Endothelial cell of umbilical vein (primary cell): ENCODE measurements at regions not wholly inside any gene's neighbourhood (a gene's known extent, or its start where the extent isn't known, plus 50 kb on each side); places are given as distances from the start of the nearest gene placed in this dataset.

ENCODE experiments used
- BruUV-seq: library from RNA; stranded (reverse); fragments of 400-500 nt; replicated peaks from 2 replicates; lab custom pipeline; 2021; lab: Mats Ljungman, UMichigan
- CTCF ChIA-PET: fragments of 300-600, 350-600 bp; sonication (Branson Sonifier 250); formaldehyde crosslinking; loops from one replicate; lab custom pipeline; 2021; ENCODE audit warnings: antibody characterized with exemption, inconsistent platforms; lab: Charles Lee
- POLR2A ChIA-PET: fragments of 300-600, 350-600 bp; sonication (Branson Sonifier 250); formaldehyde crosslinking; loops from one replicate; lab custom pipeline; 2021; ENCODE audit warnings: antibody characterized with exemption, inconsistent platforms; lab: Charles Lee
- DNase-seq: peaks from one replicate; pipeline ENCODE4 v3.0.0-alpha.2; 2011; ENCODE audit warnings: low read depth, low spot score
- FAIRE-seq: peaks from 2 replicates; lab custom pipeline; 2011; peaks lifted over from hg19 to GRCh38; lab: Jason Lieb, UNC
- H2AFZ ChIP-seq: 2 replicates; pipeline ENCODE4 v1.6.0; 2012; ENCODE audit warnings: low read depth, low read length, control low read depth, inconsistent platforms
- H3K27ac ChIP-seq: 2 replicates; pipeline ENCODE4 v1.5.1; 2011; ENCODE audit warnings: low read depth, mild to moderate bottlenecking, control low read depth, low read length, moderate library complexity; ENCODE audit not compliant: insufficient read depth
- H3K27me3 ChIP-seq, 2 experiments: 2 replicates each; pipeline versions ENCODE4 v1.6.0 to v1.6.1; 2011; ENCODE audit warnings: low read length in 2 of 2, mixed read lengths in 1 of 2; ENCODE audit not compliant: control insufficient read depth in 2 of 2, insufficient read depth in 2 of 2
- H3K36me3 ChIP-seq, 2 experiments: 2 replicates in 1 of 2; 3 replicates in 1 of 2; pipeline ENCODE4 v1.5.1; 2011; ENCODE audit warnings: low read length in 2 of 2, mild to moderate bottlenecking in 1 of 2, moderate library complexity in 1 of 2; ENCODE audit not compliant: control insufficient read depth in 2 of 2, insufficient read depth in 2 of 2; ENCODE audit errors: extremely low read depth in 1 of 2
- H3K4me1 ChIP-seq: 3 replicates; pipeline ENCODE4 v1.5.1; 2011; ENCODE audit warnings: mild to moderate bottlenecking, low read length; ENCODE audit not compliant: control insufficient read depth, insufficient read depth; ENCODE audit errors: extremely low read depth
- H3K4me2 ChIP-seq: 2 replicates; pipeline ENCODE4 v1.6.1; 2011; ENCODE audit warnings: low read length, control low read depth, mixed read lengths; ENCODE audit not compliant: insufficient read depth
- H3K4me3 ChIP-seq, 3 experiments: fragments of 200-600 bp in 1 of 3; sonication (generic), shearing (Covaris generic) in 1 of 3; replicated peaks in 1 of 3; 2 replicates each; pipeline ENCODE4 v1.5.1; 2011 to 2016; ENCODE audit warnings: control low read depth in 3 of 3, low read length in 3 of 3, mild to moderate bottlenecking in 2 of 3, inconsistent platforms in 1 of 3, low read depth in 1 of 3, moderate library complexity in 1 of 3; ENCODE audit not compliant: insufficient read depth in 1 of 3
- H3K79me2 ChIP-seq: 2 replicates; pipeline ENCODE4 v1.6.0; 2012; ENCODE audit warnings: low read length, inconsistent platforms; ENCODE audit not compliant: control insufficient read depth, insufficient read depth
- H3K9ac ChIP-seq: replicated peaks from 2 replicates; pipeline ENCODE3; 2011; ENCODE audit warnings: low read length, control low read depth; ENCODE audit not compliant: insufficient read depth; ENCODE audit errors: extremely low read depth
- H3K9me1 ChIP-seq: replicated peaks from 3 replicates; pipeline ENCODE4 v1.6.0; 2011; ENCODE audit warnings: mild to moderate bottlenecking, low read length; ENCODE audit not compliant: control insufficient read depth, insufficient read depth; ENCODE audit errors: extremely low read depth
- H3K9me3 ChIP-seq: replicated peaks from 2 replicates; pipeline ENCODE4 v1.5.1; 2012; ENCODE audit warnings: low read length, inconsistent platforms; ENCODE audit not compliant: control insufficient read depth, insufficient read depth
- H4K20me1 ChIP-seq: replicated peaks from 2 replicates; pipeline ENCODE3; 2011; ENCODE audit warnings: mild to moderate bottlenecking, low read length; ENCODE audit not compliant: control insufficient read depth, insufficient read depth; ENCODE audit errors: extremely low read depth
- EZH2 ChIP-seq: IDR thresholded peaks from 2 replicates; pipeline ENCODE4 v1.6.1; 2012; ENCODE audit warnings: borderline replicate concordance, low read depth, mild to moderate bottlenecking, moderate library complexity, low read length, inconsistent platforms; ENCODE audit not compliant: severe bottlenecking
- FOS ChIP-seq: IDR thresholded peaks from 2 replicates; pipeline ENCODE4 v1.6.1; 2011; ENCODE audit warnings: mild to moderate bottlenecking, low read length, moderate library complexity, borderline replicate concordance; ENCODE audit not compliant: insufficient read depth
- GATA2 ChIP-seq: IDR thresholded peaks from 2 replicates; pipeline ENCODE4 v1.7.0; 2011; ENCODE audit warnings: low read depth, mild to moderate bottlenecking, moderate library complexity, mixed read lengths, low read length; ENCODE audit not compliant: insufficient read length, insufficient read depth
- JUN ChIP-seq: IDR thresholded peaks from 2 replicates; pipeline ENCODE4 v1.6.1; 2011; ENCODE audit warnings: borderline replicate concordance, low read depth; ENCODE audit not compliant: insufficient read length, insufficient read depth
- MYC ChIP-seq: IDR thresholded peaks from one replicate; pipeline ENCODE4 v1.6.1; 2011; ENCODE audit warnings: mild to moderate bottlenecking, low read depth, low read length
- POLR2A ChIP-seq: IDR thresholded peaks from 2 replicates; pipeline ENCODE4 v1.6.1; 2012; ENCODE audit warnings: low read depth, mild to moderate bottlenecking, control low read depth, low read length
- POLR2AphosphoS5 ChIP-seq: IDR thresholded peaks from 2 replicates; pipeline ENCODE4 v1.6.1; 2012; ENCODE audit warnings: low read depth, mild to moderate bottlenecking, control low read depth, low read length, moderate library complexity; ENCODE audit not compliant: insufficient read depth
- dilution Hi-C: fragments of 300-500 bp; cut with MboI; formaldehyde crosslinking; loops from one replicate; pipeline ENCODE4 v1.15.0; 2019; ENCODE audit warnings: low sequenced_read_pairs; ENCODE audit not compliant: extremely low pct_ligation_motif_present
- intact Hi-C: fragments of 100-400 bp; cut with micrococcal nuclease; formaldehyde crosslinking; loops from one replicate; pipeline ENCODE4 v1.10.0; 2022
- TF ChIP-seq, protein P1 (sequence below), 2 donors: IDR thresholded peaks; 1 replicate in 1 of 2; 2 replicates in 1 of 2; pipeline ENCODE4 v1.5.1; 2011; ENCODE audit warnings: low read length in 2 of 2, mild to moderate bottlenecking in 2 of 2, moderate library complexity in 2 of 2, control low read depth in 1 of 2, inconsistent platforms in 1 of 2, low read depth in 1 of 2; ENCODE audit not compliant: insufficient read depth in 1 of 2; ENCODE audit errors: extremely low read depth in 1 of 2
- TF ChIP-seq, protein P2 (sequence below): IDR thresholded peaks from 2 replicates; pipeline ENCODE4 v1.6.1; 2011; ENCODE audit not compliant: insufficient read depth, insufficient read length

DNA sequence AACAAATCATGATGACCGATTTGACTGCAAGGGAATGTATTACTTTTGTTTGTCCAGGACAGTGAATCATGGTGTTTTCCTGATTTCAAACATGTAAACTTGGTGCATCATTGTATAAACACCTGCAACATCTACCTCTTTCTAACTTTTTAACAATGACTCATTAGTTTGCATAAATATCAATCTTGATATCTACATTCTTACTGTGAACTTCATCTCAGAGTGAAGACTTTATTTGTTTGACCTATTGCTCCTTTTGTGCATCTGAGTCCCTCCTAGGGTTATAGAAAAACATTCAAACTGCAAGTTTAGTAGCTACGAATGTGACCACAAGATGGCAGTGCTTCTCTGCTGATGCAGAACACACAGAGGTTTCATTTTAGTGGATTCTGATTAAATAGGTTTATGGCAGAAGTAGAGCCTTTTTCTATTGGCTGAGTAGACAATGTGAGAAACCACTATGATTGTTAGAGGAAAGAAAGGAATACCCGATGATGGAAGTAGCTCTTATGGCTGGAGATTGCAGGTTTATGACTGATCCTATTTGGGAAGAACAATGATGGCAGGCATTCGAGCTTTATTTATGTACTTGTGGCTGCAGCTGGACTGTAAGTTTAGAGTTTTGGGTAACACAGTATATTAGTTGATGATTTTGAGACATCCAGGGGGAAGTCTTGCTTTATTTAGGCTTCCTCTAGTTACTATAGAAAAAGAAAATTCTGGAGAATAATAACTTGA lies 244.2 kb upstream of the OR4E1 start:
- H3K4me3 ChIP-seq: no peak overlapping the region
- no TSS peak for BruUV-seq
- no peaks in the 10 kb centered on the region for H3K27me3 ChIP-seq
- peak overlapping the region; percentile 63 for H2AFZ ChIP-seq
- H4K20me1 ChIP-seq: no peaks in the 10 kb centered on the region
- no peaks in the 10 kb centered on the region for H3K36me3 ChIP-seq
- dilution Hi-C loops: no loop called here
- TF ChIP-seq JUN: peak; percentile 93
- TF ChIP-seq POLR2AphosphoS5: peak; percentile 77
- peak; percentile 95 for TF ChIP-seq GATA2
- TF ChIP-seq EZH2: no peak
- TF ChIP-seq, protein P1, sequence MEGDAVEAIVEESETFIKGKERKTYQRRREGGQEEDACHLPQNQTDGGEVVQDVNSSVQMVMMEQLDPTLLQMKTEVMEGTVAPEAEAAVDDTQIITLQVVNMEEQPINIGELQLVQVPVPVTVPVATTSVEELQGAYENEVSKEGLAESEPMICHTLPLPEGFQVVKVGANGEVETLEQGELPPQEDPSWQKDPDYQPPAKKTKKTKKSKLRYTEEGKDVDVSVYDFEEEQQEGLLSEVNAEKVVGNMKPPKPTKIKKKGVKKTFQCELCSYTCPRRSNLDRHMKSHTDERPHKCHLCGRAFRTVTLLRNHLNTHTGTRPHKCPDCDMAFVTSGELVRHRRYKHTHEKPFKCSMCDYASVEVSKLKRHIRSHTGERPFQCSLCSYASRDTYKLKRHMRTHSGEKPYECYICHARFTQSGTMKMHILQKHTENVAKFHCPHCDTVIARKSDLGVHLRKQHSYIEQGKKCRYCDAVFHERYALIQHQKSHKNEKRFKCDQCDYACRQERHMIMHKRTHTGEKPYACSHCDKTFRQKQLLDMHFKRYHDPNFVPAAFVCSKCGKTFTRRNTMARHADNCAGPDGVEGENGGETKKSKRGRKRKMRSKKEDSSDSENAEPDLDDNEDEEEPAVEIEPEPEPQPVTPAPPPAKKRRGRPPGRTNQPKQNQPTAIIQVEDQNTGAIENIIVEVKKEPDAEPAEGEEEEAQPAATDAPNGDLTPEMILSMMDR (IDR thresholded peaks at IDR 0.05; ENCODE audit: extremely low read depth in 1 of 2, insufficient read depth in 1 of 2, low read depth in 1 of 2, low read length in 2 of 2): peak; percentile 66 to 69
- no peak for TF ChIP-seq MYC
- TF ChIP-seq POLR2A: peak; percentile 16
- TF ChIP-seq FOS: peak; percentile 99
- TF ChIP-seq, protein P2, sequence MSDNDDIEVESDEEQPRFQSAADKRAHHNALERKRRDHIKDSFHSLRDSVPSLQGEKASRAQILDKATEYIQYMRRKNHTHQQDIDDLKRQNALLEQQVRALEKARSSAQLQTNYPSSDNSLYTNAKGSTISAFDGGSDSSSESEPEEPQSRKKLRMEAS: no peak
- H3K4me1 ChIP-seq: peaks cover 60% of the 10 kb centered on the region
- POLR2A ChIA-PET: no interaction called here
- intact Hi-C loops: loop anchor here (1.0 to 10.0 kb wide), 9 partner anchors 15 to 637 kb away; no protein-coding TSS in a partner anchor
- no peaks in the 10 kb centered on the region for H3K9me3 ChIP-seq
- CTCF ChIA-PET: interaction anchor here (0.7 to 7.6 kb wide), 52 partner anchors 8 to 471 kb away, joined by 3 to 121 read pairs (median 7); no protein-coding TSS in a partner anchor
- H3K27ac ChIP-seq: peak overlapping the region; percentile 86
- DNase-seq (peak; percentile 91), FAIRE-seq (peak; percentile 86)
- no peaks in the 10 kb centered on the region for H3K9me1 ChIP-seq
- peak overlapping the region; percentile 65 for H3K4me2 ChIP-seq
- peak overlapping the region; percentile 4 for H3K9ac ChIP-seq
- H3K79me2 ChIP-seq: no peaks in the 10 kb centered on the region
